ENCODE measurements at regions not wholly inside any gene's neighbourhood (a gene's known extent, or its start where the extent isn't known, plus 50 kb on each side); places are given as distances from the start of the nearest gene placed in this dataset.

- TF ChIP-seq E2F8 (IDR thresholded peaks at IDR 0.05; ENCODE audit: low read depth, partially characterized antibody), result no peak
- no peak for TF ChIP-seq TBL1XR1 (IDR thresholded peaks at IDR 0.05; ENCODE audit: low read depth, low read length)
- no peak for TF ChIP-seq ZSCAN29 (IDR thresholded peaks at IDR 0.05)
- TF ChIP-seq TCF3 (IDR thresholded peaks at IDR 0.05; ENCODE audit: borderline replicate concordance, insufficient read depth, low read depth, low read length), result no peak
- no peak for TF ChIP-seq PKNOX1 (IDR thresholded peaks at IDR 0.05)
- no peak for TF ChIP-seq TCF12 (IDR thresholded peaks at IDR 0.05; ENCODE audit: low read depth, low read length)
- no peak for TF ChIP-seq SPI1 (IDR thresholded peaks at IDR 0.05; ENCODE audit: borderline replicate concordance, insufficient read depth, low read depth, low read length)
- TF ChIP-seq ZNF622 (IDR thresholded peaks at IDR 0.05), result no peak
These were observed 78.3 kb upstream of the ALDH1A3 start (continued) for GRCh38 chr15:100801256-100801900.

All from GM12878 (cell line).